CD14-positive monocyte (primary cell): ENCODE measurements at regions not wholly inside any gene's neighbourhood (a gene's known extent, or its start where the extent isn't known, plus 50 kb on each side); places are given as distances from the start of the nearest gene placed in this dataset.
A peak's percentile ranks its signal among the peaks of the same experiment; 100 is the strongest.
"Not testable (repeated sequence)": the region's sequence is repeated elsewhere in the genome, so short reads cannot be mapped to it uniquely, and the experiment has no call there.

Experiments
- DNase-seq, 3 donors: peaks; one replicate each; pipeline ENCODE4 v3.0.0-alpha.2; 2011 to 2022
- H2AFZ ChIP-seq: 2 replicates; pipeline ENCODE4 v1.6.0; 2012; ENCODE audit warnings: mild to moderate bottlenecking, low read depth, low read length, inconsistent platforms; ENCODE audit not compliant: insufficient read depth, poor library complexity, severe bottlenecking
- H3K27ac ChIP-seq, 2 donors: 1 replicate in 1 of 2; 2 replicates in 1 of 2; pipeline ENCODE4 v1.5.1; 2012 to 2013; ENCODE audit warnings: low read length in 2 of 2, control low read depth in 1 of 2, inconsistent platforms in 1 of 2, low read depth in 1 of 2, mild to moderate bottlenecking in 1 of 2
- H3K27me3 ChIP-seq, 2 donors: one replicate each; pipeline versions ENCODE4 v1.6.0 to v1.6.1; 2011 to 2013; ENCODE audit warnings: low read length in 2 of 2; ENCODE audit not compliant: control insufficient read depth in 2 of 2, insufficient read depth in 2 of 2
- H3K36me3 ChIP-seq, 2 donors: replicated peaks in 1 of 2; 1 replicate in 1 of 2; 2 replicates in 1 of 2; pipeline versions ENCODE4 v1.5.1 to v1.6.1; 2012 to 2013; ENCODE audit warnings: low read length in 2 of 2, control low read depth in 1 of 2, inconsistent platforms in 1 of 2, mild to moderate bottlenecking in 1 of 2; ENCODE audit not compliant: insufficient read depth in 2 of 2, control insufficient read depth in 1 of 2
- H3K4me1 ChIP-seq, 2 donors: 1 replicate in 1 of 2; 2 replicates in 1 of 2; pipeline versions ENCODE4 v1.5.1 to v1.6.1; 2012 to 2013; ENCODE audit warnings: low read length in 2 of 2, control low read depth in 1 of 2, inconsistent platforms in 1 of 2, mild to moderate bottlenecking in 1 of 2, moderate library complexity in 1 of 2; ENCODE audit not compliant: insufficient read depth in 2 of 2, control insufficient read depth in 1 of 2
- H3K4me2 ChIP-seq: replicated peaks from 2 replicates; pipeline ENCODE3; 2012; ENCODE audit warnings: low read length, moderate library complexity, mild to moderate bottlenecking; ENCODE audit not compliant: poor library complexity, severe bottlenecking; ENCODE audit errors: extremely low read depth
- H3K4me3 ChIP-seq, 3 experiments: fragments of 200-600 bp in 1 of 3; sonication (generic) in 1 of 3; replicated peaks in 1 of 3; 1 replicate in 2 of 3; 2 replicates in 1 of 3; pipeline ENCODE4 v1.5.1; 2011 to 2013; ENCODE audit warnings: low read length in 3 of 3, mild to moderate bottlenecking in 3 of 3, control low read depth in 2 of 3, low read depth in 2 of 3, inconsistent platforms in 1 of 3, moderate library complexity in 1 of 3
- H3K79me2 ChIP-seq: 2 replicates; pipeline ENCODE4 v1.6.0; 2012; ENCODE audit warnings: mild to moderate bottlenecking, control low read depth, inconsistent platforms, low read length, moderate library complexity; ENCODE audit not compliant: insufficient read depth
- H3K9ac ChIP-seq: 2 replicates; pipeline ENCODE4 v1.6.0; 2017; ENCODE audit warnings: low read length, mild to moderate bottlenecking; ENCODE audit not compliant: insufficient read depth, poor library complexity, severe bottlenecking
- H3K9me3 ChIP-seq, 2 donors: replicated peaks in 1 of 2; 1 replicate in 1 of 2; 2 replicates in 1 of 2; pipeline versions ENCODE4 v1.5.1 to v1.6.1; 2012 to 2013; ENCODE audit warnings: low read length in 2 of 2, control low read depth in 1 of 2; ENCODE audit not compliant: control insufficient read depth in 1 of 2, insufficient read depth in 1 of 2
- H4K20me1 ChIP-seq: 2 replicates; pipeline ENCODE4 v1.6.0; 2012; ENCODE audit warnings: mild to moderate bottlenecking, low read length, control low read depth, moderate library complexity; ENCODE audit not compliant: insufficient read depth
- H3K27ac Mint-ChIP-seq, 7 donors: one replicate each; pipeline ENCODE4 v1.8.0; 2020; ENCODE audit warnings: mild to moderate bottlenecking in 7 of 7, mixed read lengths in 7 of 7, moderate library complexity in 6 of 7, inconsistent platforms in 2 of 7
- H3K27me3 Mint-ChIP-seq, 3 donors: one replicate each; pipeline ENCODE4 v1.8.0; 2021 to 2022; ENCODE audit warnings: low read depth in 3 of 3, mild to moderate bottlenecking in 3 of 3, mixed read lengths in 3 of 3, moderate library complexity in 3 of 3, inconsistent platforms in 1 of 3
- H3K36me3 Mint-ChIP-seq, 2 donors: one replicate each; pipeline ENCODE4 v1.8.0; 2020; ENCODE audit warnings: mixed read lengths in 2 of 2, inconsistent platforms in 1 of 2, mild to moderate bottlenecking in 1 of 2
- H3K4me1 Mint-ChIP-seq: one replicate; pipeline ENCODE4 v1.8.0; 2020; ENCODE audit warnings: mild to moderate bottlenecking, mixed read lengths
- H3K4me3 Mint-ChIP-seq, 2 donors: one replicate each; pipeline ENCODE4 v1.8.0; 2020; ENCODE audit warnings: mild to moderate bottlenecking in 2 of 2, mixed read lengths in 2 of 2, moderate library complexity in 1 of 2
- H3K9me3 Mint-ChIP-seq, 7 donors: one replicate each; pipeline ENCODE4 v1.8.0; 2020 to 2022; ENCODE audit warnings: mixed read lengths in 7 of 7, mild to moderate bottlenecking in 6 of 7, moderate library complexity in 6 of 7, inconsistent platforms in 2 of 7
- CTCF ChIP-seq: fragments of 200-600 bp; IDR thresholded peaks from one replicate; pipeline ENCODE4 v1.8.0; 2022; ENCODE audit warnings: antibody characterized with exemption, mild to moderate bottlenecking
- WGBS: methylation state at CpG from one replicate; pipeline ENCODE4 v1.1.5; 2013; ENCODE audit warnings: missing lambda C conversion rate; ENCODE audit not compliant: insufficient coverage; 5-methylcytosine and 5-hydroxymethylcytosine counted together
- intact Hi-C, 2 donors: fragments of 100-400 bp; cut with micrococcal nuclease; formaldehyde crosslinking; loops; one replicate each; pipeline versions ENCODE4 v1.15.0 to v1.15.1; 2023

- H3K36me3 ChIP-seq: no peaks in the 10 kb centered on the region
- Mint-ChIP-seq H3K27me3 (peaks cover 3 to 16% (median 8%) of the 10 kb centered on the region in 3 donors), H3K36me3 (no peaks in the 10 kb centered on the region), H3K4me1 (peaks cover 6% of the 10 kb centered on the region), H3K27ac (no peak overlapping the region), H3K4me3 (peak overlapping the region in 1 of 2 donors; percentile 47), H3K9me3 (peaks cover 0 to 4% (median 0%) of the 10 kb centered on the region in 7 donors)
- no peak overlapping the region for H2AFZ ChIP-seq
- intact Hi-C loops: loop anchor here (2.0 to 10.0 kb wide), 3 partner anchors 262 to 736 kb away; partner anchors contain the start of gene SFMBT2 (in 1 of the 2)
- H3K4me2 ChIP-seq: no peak overlapping the region
- no peak overlapping the region for H3K9ac ChIP-seq
- H3K27me3 ChIP-seq: peaks cover 10 to 11% of the 10 kb centered on the region in 2 donors
- no peaks in the 10 kb centered on the region for H3K9me3 ChIP-seq
- H4K20me1 ChIP-seq: no peaks in the 10 kb centered on the region
- H3K79me2 ChIP-seq: no peaks in the 10 kb centered on the region
- no peaks in the 10 kb centered on the region for H3K4me1 ChIP-seq
- TF ChIP-seq CTCF: no peak
- no peak for DNase-seq
- no peak overlapping the region for H3K4me3 ChIP-seq
- no peak overlapping the region for H3K27ac ChIP-seq
Observed at GRCh38 chr10:6678956-6679355, 98.9 kb upstream of the PRKCQ start.

- Histone ChIP-seq H3K36me3 (no peaks in the 10 kb centered on the region), H3K27ac (no peak overlapping the region), H3K79me2 (no peaks in the 10 kb centered on the region), H4K20me1 (no peaks in the 10 kb centered on the region), H3K4me3 (no peak overlapping the region), H3K4me1 (no peaks in the 10 kb centered on the region), H3K9ac (no peak overlapping the region), H2AFZ (no peak overlapping the region), H3K4me2 (no peak overlapping the region), H3K27me3 (peaks cover 10 to 11% of the 10 kb centered on the region in 2 donors), H3K9me3 (no peaks in the 10 kb centered on the region)
- Mint-ChIP-seq H3K4me3 (peak overlapping the region in 1 of 2 donors; percentile 51), H3K9me3 (peaks cover 0 to 1% (median 0%) of the 10 kb centered on the region in 7 donors), H3K27me3 (peaks cover 3 to 16% (median 8%) of the 10 kb centered on the region in 3 donors), H3K27ac (no peak overlapping the region), H3K4me1 (peaks cover 6% of the 10 kb centered on the region), H3K36me3 (no peaks in the 10 kb centered on the region)
- 0% methylated on average over 2 of the region's 9 CpGs for whole genome bisulfite sequencing
- DNase-seq: peak; percentile 32 to 53 (median 45)
- intact Hi-C loops: loop anchor here (2.0 to 10.0 kb wide), 3 partner anchors 261 to 736 kb away; partner anchors contain the start of gene SFMBT2 (in 1 of the 2)
- peak; percentile 84 for TF ChIP-seq CTCF
Observed at GRCh38 chr10:6678211-6678803, 98.2 kb upstream of the PRKCQ start.

- WGBS: no CpG with 5 or more reads among the region's 5 CpGs
- intact Hi-C loops: loop anchor here in 1 of 2 donors (5.0 to 10.0 kb wide), 2 partner anchors 260 to 738 kb away; partner anchors contain the start of gene SFMBT2
- H3K79me2 ChIP-seq, H3K4me2 ChIP-seq, H3K27ac Mint-ChIP-seq, H3K4me1 Mint-ChIP-seq, DNase-seq, H3K36me3 ChIP-seq, H3K9ac ChIP-seq, H3K4me3 Mint-ChIP-seq, H3K9me3 ChIP-seq, H3K4me1 ChIP-seq, H4K20me1 ChIP-seq, H3K9me3 Mint-ChIP-seq, H2AFZ ChIP-seq, H3K27ac ChIP-seq, H3K4me3 ChIP-seq, H3K36me3 Mint-ChIP-seq: not testable (repeated sequence)
- H3K27me3 ChIP-seq: peaks cover 10 to 11% of the 10 kb centered on the region in 2 donors
- peaks cover 3 to 16% (median 6%) of the 10 kb centered on the region in 3 donors for H3K27me3 Mint-ChIP-seq
Observed at GRCh38 chr10:6677129-6677528, 97.1 kb upstream of the PRKCQ start.
